NB4 (cell line): ENCODE measurements at regions not wholly inside any gene's neighbourhood (a gene's known extent, or its start where the extent isn't known, plus 50 kb on each side); places are given as distances from the start of the nearest gene placed in this dataset.

ENCODE experiments used
- POLR2A ChIP-seq: IDR thresholded peaks from 2 replicates; pipeline ENCODE4 v1.6.1; 2011; ENCODE audit warnings: mild to moderate bottlenecking; ENCODE audit not compliant: insufficient read length; ENCODE audit errors: extremely low read depth
- TF ChIP-seq, protein P1 (sequence below): IDR thresholded peaks from one replicate; pipeline ENCODE4 v1.5.1; 2012; ENCODE audit warnings: low read depth, low read length

DNA sequence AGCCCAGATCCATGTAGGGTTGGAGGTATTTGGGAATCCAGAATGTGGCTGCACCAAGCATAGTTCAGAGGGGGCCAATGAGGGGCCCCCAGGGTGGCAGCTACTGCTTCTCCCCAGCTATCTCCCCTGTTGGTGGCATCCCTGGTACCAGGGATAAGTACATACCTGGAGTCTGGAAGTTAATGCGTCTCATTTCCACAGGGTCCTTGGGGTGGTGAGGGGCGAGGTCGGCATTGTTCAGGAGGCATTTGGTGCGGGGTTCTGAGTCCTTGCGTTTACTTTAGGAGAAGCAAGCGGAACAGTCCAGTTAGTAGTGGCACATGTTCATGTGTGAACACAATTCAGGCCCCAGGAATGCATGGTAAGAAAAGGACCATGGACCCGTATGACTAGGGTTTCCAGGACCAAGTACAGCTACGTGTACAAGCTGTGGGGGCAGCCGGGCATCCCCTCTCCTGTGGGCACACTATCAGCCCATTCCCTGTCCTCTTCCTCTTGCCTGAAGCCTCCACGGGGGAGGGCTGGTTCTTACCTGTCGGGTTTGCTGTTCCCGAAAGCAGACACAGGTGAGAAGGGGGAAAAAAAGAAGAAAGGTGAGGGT, 122.3 kb downstream of the PTPRS start:
- TF ChIP-seq POLR2A: no peak
- TF ChIP-seq, protein P1, sequence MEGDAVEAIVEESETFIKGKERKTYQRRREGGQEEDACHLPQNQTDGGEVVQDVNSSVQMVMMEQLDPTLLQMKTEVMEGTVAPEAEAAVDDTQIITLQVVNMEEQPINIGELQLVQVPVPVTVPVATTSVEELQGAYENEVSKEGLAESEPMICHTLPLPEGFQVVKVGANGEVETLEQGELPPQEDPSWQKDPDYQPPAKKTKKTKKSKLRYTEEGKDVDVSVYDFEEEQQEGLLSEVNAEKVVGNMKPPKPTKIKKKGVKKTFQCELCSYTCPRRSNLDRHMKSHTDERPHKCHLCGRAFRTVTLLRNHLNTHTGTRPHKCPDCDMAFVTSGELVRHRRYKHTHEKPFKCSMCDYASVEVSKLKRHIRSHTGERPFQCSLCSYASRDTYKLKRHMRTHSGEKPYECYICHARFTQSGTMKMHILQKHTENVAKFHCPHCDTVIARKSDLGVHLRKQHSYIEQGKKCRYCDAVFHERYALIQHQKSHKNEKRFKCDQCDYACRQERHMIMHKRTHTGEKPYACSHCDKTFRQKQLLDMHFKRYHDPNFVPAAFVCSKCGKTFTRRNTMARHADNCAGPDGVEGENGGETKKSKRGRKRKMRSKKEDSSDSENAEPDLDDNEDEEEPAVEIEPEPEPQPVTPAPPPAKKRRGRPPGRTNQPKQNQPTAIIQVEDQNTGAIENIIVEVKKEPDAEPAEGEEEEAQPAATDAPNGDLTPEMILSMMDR: no peak
